IMR-90 (cell line): ENCODE measurements at regions not wholly inside any gene's neighbourhood (a gene's known extent, or its start where the extent isn't known, plus 50 kb on each side); places are given as distances from the start of the nearest gene placed in this dataset.

Experiments used
- ATAC-seq: fragments of 200-7000 bp; cut with Tn5 transposase; 2 replicates; pipeline ENCODE4 v1.9.1; 2020; ENCODE audit warnings: low read depth, mild to moderate bottlenecking, moderate library complexity
- BruUV-seq: library from RNA; stranded (reverse); fragments of 400-500 nt; replicated peaks from 2 replicates; lab custom pipeline; 2021; lab: Mats Ljungman, UMichigan
- CTCF ChIA-PET: fragments of 300-600 bp; formaldehyde crosslinking; extraction: SDS; loops from one replicate; lab custom pipeline; 2021; ENCODE audit warnings: antibody characterized with exemption; lab: Yijun Ruan, JAX
- POLR2A ChIA-PET: fragments of 300-600 bp; sonication (Branson Sonifier 250); formaldehyde crosslinking; loops from one replicate; lab custom pipeline; 2022; ENCODE audit warnings: antibody characterized with exemption; ENCODE audit not compliant: unreplicated experiment; lab: Charles Lee
- DNase-seq: peaks from one replicate; pipeline ENCODE4 v3.0.0; 2013
- H2AFZ ChIP-seq: replicated peaks from 2 replicates; pipeline ENCODE3; 2013; ENCODE audit warnings: low read length, mild to moderate bottlenecking; ENCODE audit not compliant: poor library complexity
- H2AK5ac ChIP-seq: 2 replicates; pipeline ENCODE4 v1.6.1; 2013; ENCODE audit warnings: low read depth, low read length, inconsistent platforms
- H2AK9ac ChIP-seq: replicated peaks from 2 replicates; pipeline ENCODE3; 2013; ENCODE audit warnings: mild to moderate bottlenecking, low read depth, low read length, moderate library complexity; ENCODE audit not compliant: poor library complexity
- H2BK120ac ChIP-seq: 2 replicates; pipeline ENCODE4 v1.6.1; 2013; ENCODE audit warnings: low read depth, low read length, inconsistent platforms
- H2BK15ac ChIP-seq: 3 replicates; pipeline ENCODE4 v1.6.1; 2013; ENCODE audit warnings: low read depth, low read length, inconsistent platforms
- H2BK20ac ChIP-seq: 2 replicates; pipeline ENCODE4 v1.6.1; 2013; ENCODE audit warnings: low read depth, mild to moderate bottlenecking, inconsistent platforms, low read length, moderate library complexity
- H2BK5ac ChIP-seq: 2 replicates; pipeline ENCODE4 v1.6.1; 2013; ENCODE audit warnings: mild to moderate bottlenecking, low read depth, low read length, inconsistent platforms; ENCODE audit not compliant: poor library complexity, severe bottlenecking
- H3K14ac ChIP-seq: replicated peaks from 2 replicates; pipeline ENCODE4 v1.6.1; 2013; ENCODE audit warnings: low read depth, low read length, inconsistent platforms
- H3K18ac ChIP-seq: 2 replicates; pipeline ENCODE4 v1.6.1; 2013; ENCODE audit warnings: low read depth, low read length, control low read depth
- H3K23ac ChIP-seq: 2 replicates; pipeline ENCODE4 v1.6.1; 2013; ENCODE audit warnings: low read depth, low read length, inconsistent platforms
- H3K27ac ChIP-seq: 2 replicates; pipeline ENCODE4 v1.5.1; 2013; ENCODE audit warnings: mild to moderate bottlenecking, control low read depth, low read length; ENCODE audit not compliant: insufficient read depth
- H3K27me3 ChIP-seq: 2 replicates; pipeline ENCODE4 v1.6.1; 2013; ENCODE audit warnings: low read length; ENCODE audit not compliant: control insufficient read depth, insufficient read depth
- H3K36me3 ChIP-seq: 2 replicates; pipeline ENCODE4 v1.6.1; 2013; ENCODE audit warnings: low read length, mixed read lengths; ENCODE audit not compliant: control insufficient read depth, insufficient read depth
- H3K4ac ChIP-seq: 2 replicates; pipeline ENCODE4 v1.6.1; 2013; ENCODE audit warnings: low read depth, low read length, inconsistent platforms
- H3K4me1 ChIP-seq: 2 replicates; pipeline ENCODE4 v1.6.1; 2013; ENCODE audit warnings: low read length, mixed read lengths; ENCODE audit not compliant: control insufficient read depth, insufficient read depth
- H3K4me2 ChIP-seq: 2 replicates; pipeline ENCODE4 v1.6.1; 2013; ENCODE audit warnings: low read depth, mild to moderate bottlenecking, control low read depth, low read length, moderate library complexity
- H3K4me3 ChIP-seq: 2 replicates; pipeline ENCODE4 v1.5.1; 2013; ENCODE audit warnings: low read depth, mild to moderate bottlenecking, control low read depth, low read length, moderate library complexity; ENCODE audit not compliant: insufficient read depth
- H3K56ac ChIP-seq: 2 replicates; pipeline ENCODE4 v1.6.1; 2013; ENCODE audit warnings: low read length, inconsistent platforms; ENCODE audit not compliant: insufficient read depth; ENCODE audit errors: extremely low read depth
- H3K79me1 ChIP-seq, 2 experiments: 2 replicates each; pipeline ENCODE4 v1.6.1; 2013; ENCODE audit warnings: low read length in 2 of 2, inconsistent platforms in 1 of 2, low read depth in 1 of 2
- H3K9ac ChIP-seq: 2 replicates; pipeline ENCODE4 v1.6.1; 2013; ENCODE audit warnings: low read depth, low read length, control low read depth
- H3K9me1 ChIP-seq: 2 replicates; pipeline ENCODE4 v1.6.1; 2013; ENCODE audit warnings: low read length, inconsistent platforms; ENCODE audit not compliant: insufficient read depth
- H3K9me3 ChIP-seq: 2 replicates; pipeline ENCODE4 v1.6.1; 2013; ENCODE audit warnings: low read length; ENCODE audit not compliant: control insufficient read depth, insufficient read depth
- H4K20me1 ChIP-seq: 2 replicates; pipeline ENCODE4 v1.6.1; 2013; ENCODE audit warnings: low read length, inconsistent platforms; ENCODE audit not compliant: insufficient read depth
- H4K5ac ChIP-seq: 2 replicates; pipeline ENCODE4 v1.6.1; 2013; ENCODE audit warnings: mild to moderate bottlenecking, low read depth, low read length, control low read depth
- H4K8ac ChIP-seq, 2 experiments: 2 replicates each; pipeline ENCODE4 v1.6.1; 2013; ENCODE audit warnings: low read depth in 2 of 2, low read length in 2 of 2, control low read depth in 1 of 2, inconsistent platforms in 1 of 2
- H4K91ac ChIP-seq: 2 replicates; pipeline ENCODE4 v1.6.1; 2013; ENCODE audit warnings: low read depth, low read length, inconsistent platforms; ENCODE audit not compliant: insufficient read depth
- BHLHE40 ChIP-seq: fragments of 150-350 bp; IDR thresholded peaks from 2 replicates; pipeline ENCODE4 v1.6.1; 2016; ENCODE audit warnings: mild to moderate bottlenecking, low read depth, low read length
- CHD1 ChIP-seq: IDR thresholded peaks from 2 replicates; pipeline ENCODE4 v1.6.1; 2012; ENCODE audit warnings: low read depth, low read length, improper control_type of control experiment
- CTCF ChIP-seq: conservative IDR thresholded peaks from 2 replicates; pipeline ENCODE4 v1.5.1; 2012; ENCODE audit warnings: mild to moderate bottlenecking, low read depth, low read length, improper control_type of control experiment
- ELK1 ChIP-seq: fragments of 150-350 bp; IDR thresholded peaks from 2 replicates; pipeline ENCODE4 v1.6.1; 2016; ENCODE audit warnings: low read depth, mild to moderate bottlenecking, low read length, moderate library complexity, borderline replicate concordance
- FOS ChIP-seq: fragments of 150-350 bp; IDR thresholded peaks from 2 replicates; pipeline ENCODE4 v1.6.1; 2016; ENCODE audit warnings: low read depth, low read length
- NFE2L2 ChIP-seq: fragments of 150-350 bp; IDR thresholded peaks from 2 replicates; pipeline ENCODE4 v1.6.1; 2016; ENCODE audit warnings: low read depth, mild to moderate bottlenecking, low read length
- POLR2A ChIP-seq: IDR thresholded peaks from 2 replicates; pipeline ENCODE4 v1.6.1; 2012; ENCODE audit warnings: mild to moderate bottlenecking, low read depth, low read length
- RCOR1 ChIP-seq: IDR thresholded peaks from 2 replicates; pipeline ENCODE4 v1.6.1; 2012; ENCODE audit warnings: mild to moderate bottlenecking, low read length, improper control_type of control experiment; ENCODE audit not compliant: insufficient replicate concordance
- RFX5 ChIP-seq: IDR thresholded peaks from 2 replicates; pipeline ENCODE4 v1.8.0; 2012; ENCODE audit warnings: low read depth, mild to moderate bottlenecking, low read length, moderate library complexity
- USF2 ChIP-seq: fragments of 150-350 bp; IDR thresholded peaks from 2 replicates; pipeline ENCODE4 v1.6.1; 2017; ENCODE audit warnings: mild to moderate bottlenecking, antibody characterized with exemption, low read length, low read depth
- WGBS, 2 experiments: methylation state at CpG; one replicate each; pipeline versions ENCODE4 v1.1.5 to v1.1.7; 2013; ENCODE audit warnings: missing lambda C conversion rate in 2 of 2; ENCODE audit not compliant: insufficient read length in 1 of 2; ENCODE audit errors: extremely low coverage in 2 of 2; 5-methylcytosine and 5-hydroxymethylcytosine counted together
- dilution Hi-C: fragments of 300-500 bp; cut with HindIII; formaldehyde crosslinking; loops from one replicate; pipeline ENCODE4 v1.14.3; 2018; ENCODE audit warnings: low sequenced_read_pairs; ENCODE audit not compliant: unreplicated experiment
- in situ Hi-C: fragments of 300-500 bp; cut with MboI; formaldehyde crosslinking; loops from 3 replicates; pipeline ENCODE4 v1.14.3; 2019; ENCODE audit warnings: low sequenced_read_pairs, inconsistent platforms, mixed read lengths
- intact Hi-C: fragments of 100-400 bp; cut with micrococcal nuclease; formaldehyde crosslinking; loops from 2 replicates; pipeline ENCODE4 v1.10.0; 2022

GRCh38 chr12:113751513-113751912 lies 214.6 kb downstream of the RBM19 start:
- Histone ChIP-seq H3K4ac (no peak overlapping the region), H2AK9ac (no peak overlapping the region), H2BK15ac (no peak overlapping the region), H3K18ac (no peak overlapping the region), H3K4me1 (no peaks in the 10 kb centered on the region), H2BK120ac (no peak overlapping the region), H3K9ac (no peak overlapping the region), H3K27me3 (peaks cover 28% of the 10 kb centered on the region), H3K79me1 (no peaks in the 10 kb centered on the region), H3K56ac (no peak overlapping the region), H3K4me2 (no peak overlapping the region), H3K14ac (no peak overlapping the region), H4K5ac (no peak overlapping the region), H4K8ac (no peak overlapping the region), H2AK5ac (no peak overlapping the region), H3K9me1 (no peaks in the 10 kb centered on the region), H3K9me3 (no peaks in the 10 kb centered on the region), H3K36me3 (no peaks in the 10 kb centered on the region), H4K91ac (no peak overlapping the region), H3K4me3 (no peak overlapping the region), H4K20me1 (no peaks in the 10 kb centered on the region), H3K27ac (no peak overlapping the region), H2BK20ac (no peak overlapping the region), H2BK5ac (no peak overlapping the region), H2AFZ (no peak overlapping the region), H3K23ac (no peak overlapping the region)
- in situ Hi-C loops (no loop called here), intact Hi-C loops (no loop called here), dilution Hi-C loops (no loop called here)
- TF ChIP-seq RFX5 (no peak), USF2 (no peak), RCOR1 (no peak), CHD1 (no peak), ELK1 (no peak), POLR2A (no peak), CTCF (no peak), BHLHE40 (no peak), NFE2L2 (no peak), FOS (no peak)
- ChIA-PET CTCF (no interaction called here), POLR2A (no interaction called here)
- no peak for DNase-seq
- WGBS, 2 experiments = 75% methylated on average over 2 of the region's 2 CpGs; no CpG with 5 or more reads in 1 of the 2 experiments
- ATAC-seq = no peak
- BruUV-seq = no TSS peak
